HL-60 (cell line): ENCODE measurements at regions not wholly inside any gene's neighbourhood (a gene's known extent, or its start where the extent isn't known, plus 50 kb on each side); places are given as distances from the start of the nearest gene placed in this dataset.

ENCODE experiments used
- DNase-seq, 2 experiments: peaks; one replicate each; pipeline ENCODE4 v3.0.0-alpha.2; 2010 to 2020; ENCODE audit warnings: low read depth in 1 of 2, low spot score in 1 of 2
- H3K27ac ChIP-seq: fragments of 250-450 bp; sonication (Bioruptor Pico); replicated peaks from 2 replicates; pipeline ENCODE4 v1.5.1; 2020; ENCODE audit warnings: mild to moderate bottlenecking, moderate library complexity
- H3K27me3 ChIP-seq: fragments of 250-450 bp; sonication (Bioruptor Pico); 2 replicates; pipeline ENCODE4 v1.5.1; 2021; ENCODE audit warnings: mild to moderate bottlenecking, moderate library complexity; ENCODE audit not compliant: insufficient read depth, poor library complexity, severe bottlenecking
- H3K4me3 ChIP-seq: replicated peaks from 2 replicates; pipeline ENCODE4 v1.5.1; 2011; ENCODE audit warnings: mild to moderate bottlenecking, control low read depth, low read length; ENCODE audit not compliant: insufficient read depth
- CTCF ChIP-seq: IDR thresholded peaks from one replicate; pipeline ENCODE4 v1.5.1; 2011; ENCODE audit warnings: low read length, control low read depth, inconsistent platforms; ENCODE audit not compliant: insufficient read depth
- GABPA ChIP-seq: IDR thresholded peaks from 2 replicates; pipeline ENCODE4 v1.6.1; 2012; ENCODE audit warnings: low read depth
- POLR2AphosphoS5 ChIP-seq: IDR thresholded peaks from 2 replicates; pipeline ENCODE4 v1.6.1; 2012; ENCODE audit warnings: low read depth
- REST ChIP-seq: IDR thresholded peaks from 2 replicates; pipeline ENCODE4 v1.6.1; 2012; ENCODE audit warnings: low read depth; ENCODE audit not compliant: insufficient replicate concordance
- SPI1 ChIP-seq: IDR thresholded peaks from 2 replicates; pipeline ENCODE4 v1.6.1; 2012; ENCODE audit warnings: low read depth, mild to moderate bottlenecking, borderline replicate concordance

- DNase-seq = no peak
- Histone ChIP-seq H3K4me3 (no peak overlapping the region), H3K27me3 (no peaks in the 10 kb centered on the region), H3K27ac (no peak overlapping the region)
- TF ChIP-seq CTCF (no peak), GABPA (no peak), REST (no peak), SPI1 (no peak), POLR2AphosphoS5 (no peak)
These were observed 70.5 kb upstream of the GFPT2 start for GRCh38 chr5:180423598-180423997.

GRCh38 chr5:180424094-180424493 lies 70.1 kb upstream of the CNOT6 start:
- TF ChIP-seq GABPA = no peak
- no peak for TF ChIP-seq SPI1
- no peak for TF ChIP-seq REST
- TF ChIP-seq CTCF = no peak
- TF ChIP-seq POLR2AphosphoS5 = no peak
- Histone ChIP-seq H3K4me3 (no peak overlapping the region), H3K27ac (no peak overlapping the region), H3K27me3 (no peaks in the 10 kb centered on the region)
- DNase-seq = no peak

- H3K27me3 ChIP-seq = no peaks in the 10 kb centered on the region
- no peak for DNase-seq
- TF ChIP-seq GABPA = no peak
- TF ChIP-seq REST = no peak
- no peak for TF ChIP-seq CTCF
- no peak for TF ChIP-seq POLR2AphosphoS5
- TF ChIP-seq SPI1 = no peak
- no peak overlapping the region for H3K4me3 ChIP-seq
- H3K27ac ChIP-seq = no peak overlapping the region
These were observed 65.6 kb upstream of the CNOT6 start for GRCh38 chr5:180428598-180428997.
